Fibroblast of the aortic adventitia (primary cell): ENCODE measurements at regions not wholly inside any gene's neighbourhood (a gene's known extent, or its start where the extent isn't known, plus 50 kb on each side); places are given as distances from the start of the nearest gene placed in this dataset.

ENCODE experiments used
- DNase-seq: peaks from one replicate; pipeline ENCODE4 v3.0.0-alpha.2; 2010; ENCODE audit warnings: low read depth
- H3K4me3 ChIP-seq: 2 replicates; pipeline ENCODE4 v1.5.1; 2011; ENCODE audit warnings: low read depth, mild to moderate bottlenecking, control low read depth, low read length, moderate library complexity
- CTCF ChIP-seq: IDR thresholded peaks from 2 replicates; pipeline ENCODE4 v1.5.1; 2011; ENCODE audit warnings: mild to moderate bottlenecking, low read length, control low read depth, inconsistent platforms; ENCODE audit not compliant: insufficient read depth

DNA sequence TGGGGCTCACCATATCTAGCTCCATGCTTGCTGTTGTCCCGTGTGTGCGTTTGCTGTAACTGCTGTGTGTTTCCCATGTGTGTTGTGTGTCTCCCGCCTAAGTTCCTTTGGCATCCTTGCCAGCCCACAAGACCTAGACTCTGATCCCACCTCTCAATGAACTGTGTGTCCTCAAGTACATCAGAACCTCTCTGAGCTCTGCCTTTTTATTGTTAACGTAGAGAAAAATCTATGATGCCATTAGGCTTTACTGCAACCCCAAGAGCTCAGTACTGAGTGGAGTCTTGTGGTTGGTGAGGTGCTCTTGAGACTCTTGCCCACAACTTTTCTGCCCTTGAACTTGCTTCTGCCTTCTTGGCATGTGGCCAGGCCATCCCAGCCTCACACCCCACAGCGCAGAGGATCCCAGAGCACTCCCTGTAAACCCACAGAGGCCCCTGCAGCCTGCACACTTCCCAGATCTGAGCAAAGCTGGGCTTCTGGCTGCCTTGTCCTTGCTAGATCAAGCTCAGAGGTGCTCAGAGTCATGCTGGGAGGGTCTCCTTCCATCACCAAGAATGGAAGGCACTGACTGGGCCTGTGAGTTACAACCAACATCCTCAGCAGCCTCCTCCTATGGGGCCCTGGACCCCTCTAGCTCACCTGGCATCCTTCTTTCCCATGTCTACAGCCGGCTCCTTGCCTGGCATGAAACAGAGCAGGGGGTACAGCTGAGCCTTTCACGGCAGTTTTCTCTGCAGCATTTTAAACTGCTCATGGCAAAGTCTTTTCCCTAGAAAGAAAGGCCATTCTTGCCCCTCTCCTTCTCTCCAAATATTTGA is 643.4 kb downstream of the ACTR3B start:
- no peak for DNase-seq
- H3K4me3 ChIP-seq = no peak overlapping the region
- no peak for TF ChIP-seq CTCF

GRCh38 chr7:153404124-153404523 is 644.6 kb downstream of the ACTR3B start:
- no peak for DNase-seq
- no peak overlapping the region for H3K4me3 ChIP-seq
- no peak for TF ChIP-seq CTCF

- no peak overlapping the region for H3K4me3 ChIP-seq
- no peak for TF ChIP-seq CTCF
- no peak for DNase-seq
These were observed 645.3 kb downstream of the ACTR3B start for GRCh38 chr7:153404781-153405279.

DNA sequence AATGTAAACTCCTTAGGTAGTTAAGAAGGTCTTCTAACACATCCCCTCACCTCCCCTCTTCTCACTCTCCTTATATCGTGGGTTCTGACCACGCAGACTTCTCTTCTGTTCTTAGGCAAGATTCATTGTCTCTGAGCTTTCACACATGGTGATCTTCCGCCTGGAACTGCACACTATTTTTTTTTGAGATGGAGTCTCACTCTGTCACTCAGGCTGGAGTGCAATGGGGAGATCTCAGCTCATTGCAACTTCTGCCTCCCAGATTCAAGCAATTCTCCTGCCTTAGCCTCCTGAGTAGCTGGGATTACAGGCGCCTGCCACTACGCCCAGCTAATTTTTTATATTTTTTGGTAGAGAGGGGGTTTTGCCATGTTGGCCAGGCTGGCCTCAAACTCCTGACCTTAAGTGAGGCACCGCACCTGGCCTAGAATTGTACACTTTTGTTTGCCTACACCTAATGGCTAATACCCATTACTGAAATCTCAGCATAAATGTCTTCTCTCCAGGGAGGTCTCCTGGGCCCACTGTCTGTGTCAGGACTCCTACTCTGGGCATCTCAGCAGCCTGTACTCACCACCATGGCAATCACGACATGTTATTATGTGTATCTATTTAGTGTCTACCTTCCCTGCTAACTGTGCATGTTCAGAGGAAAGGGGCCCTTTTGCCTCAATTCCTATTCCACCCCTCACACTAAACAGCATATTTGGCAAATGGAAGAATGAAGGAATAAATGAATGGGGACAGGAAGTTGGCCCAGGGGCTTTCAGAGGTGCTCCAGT is 646.3 kb upstream of the DPP6 start:
- no peak overlapping the region for H3K4me3 ChIP-seq
- DNase-seq = no peak
- TF ChIP-seq CTCF = no peak

DNA sequence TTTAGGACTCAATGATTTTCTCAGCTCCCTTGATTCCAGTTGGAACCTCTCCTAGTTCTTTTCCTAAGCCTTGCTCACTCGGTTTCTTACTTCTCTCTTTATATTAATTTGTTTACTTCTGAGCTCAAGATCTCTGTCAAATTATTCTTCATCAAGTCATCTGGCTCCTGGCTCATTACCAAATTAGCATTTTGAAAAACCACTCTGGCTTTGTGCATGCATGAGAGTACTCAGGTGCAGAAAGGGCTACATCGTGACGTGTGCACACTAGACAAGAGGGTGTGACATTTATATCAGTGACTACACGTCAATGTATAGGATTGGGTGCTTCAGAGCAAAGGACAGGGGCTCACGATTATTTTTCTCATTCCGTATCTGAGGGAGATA is 645.7 kb upstream of the DPP6 start:
- no peak for TF ChIP-seq CTCF
- no peak overlapping the region for H3K4me3 ChIP-seq
- no peak for DNase-seq

DNA sequence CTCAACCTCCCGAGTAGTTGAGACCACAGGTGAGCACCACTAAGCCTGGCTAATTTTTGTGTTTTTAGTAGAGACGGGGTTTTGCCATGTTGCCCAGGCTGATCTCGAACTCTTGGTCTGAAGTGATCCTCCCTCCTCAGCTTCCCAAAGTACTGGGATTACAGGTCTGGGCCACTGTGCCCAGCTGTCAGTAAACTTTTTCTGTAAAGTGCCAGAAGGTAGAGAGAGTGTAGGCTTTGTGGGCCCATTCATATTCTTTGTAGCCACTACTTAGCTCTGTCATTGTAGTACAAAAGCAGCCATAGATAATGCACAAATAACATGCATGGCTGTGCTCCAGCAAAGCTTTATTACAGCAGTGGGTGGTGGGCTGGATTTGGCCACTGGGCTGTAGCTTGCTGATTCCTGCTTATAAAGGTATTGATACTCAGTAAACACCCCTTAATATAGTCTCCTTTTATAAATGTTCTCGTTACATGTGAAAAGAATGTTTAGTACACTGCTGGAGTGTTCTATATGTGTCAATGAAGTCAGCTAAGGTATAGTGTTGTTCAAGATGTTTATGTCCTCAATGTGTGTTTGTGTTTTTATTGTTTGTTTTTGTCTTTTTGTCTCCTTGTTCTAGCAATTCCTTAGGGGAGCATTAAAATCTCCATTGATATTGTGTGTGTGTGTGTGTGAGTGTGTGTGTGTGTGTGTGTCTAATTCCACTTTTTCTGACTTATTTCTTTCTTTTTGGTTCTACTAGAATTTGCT is 644.7 kb upstream of the DPP6 start:
- no peak for TF ChIP-seq CTCF
- DNase-seq = no peak
- H3K4me3 ChIP-seq = no peak overlapping the region
